Osteocyte (in vitro differentiated cells): ENCODE measurements at regions not wholly inside any gene's neighbourhood (a gene's known extent, or its start where the extent isn't known, plus 50 kb on each side); places are given as distances from the start of the nearest gene placed in this dataset.
A peak's percentile ranks its signal among the peaks of the same experiment; 100 is the strongest.

Experiments used
- DNase-seq: peaks from one replicate; pipeline ENCODE4 v3.0.0; 2021; ENCODE audit warnings: mixed read lengths; ENCODE audit not compliant: unreplicated experiment; ENCODE audit errors: extremely low spot score
- H3K27ac Mint-ChIP-seq: one replicate; pipeline ENCODE4 v1.8.0; 2021; ENCODE audit warnings: mild to moderate bottlenecking, mixed read lengths; ENCODE audit not compliant: unreplicated experiment
- H3K27me3 Mint-ChIP-seq: one replicate; pipeline ENCODE4 v1.8.0; 2021; ENCODE audit warnings: mixed read lengths; ENCODE audit not compliant: unreplicated experiment
- H3K36me3 Mint-ChIP-seq: one replicate; pipeline ENCODE4 v1.8.0; 2021; ENCODE audit warnings: mixed read lengths; ENCODE audit not compliant: unreplicated experiment
- H3K4me1 Mint-ChIP-seq: one replicate; pipeline ENCODE4 v1.8.0; 2021; ENCODE audit warnings: mixed read lengths; ENCODE audit not compliant: unreplicated experiment
- H3K4me3 Mint-ChIP-seq: one replicate; pipeline ENCODE4 v1.8.0; 2021; ENCODE audit warnings: mild to moderate bottlenecking, moderate library complexity, mixed read lengths; ENCODE audit not compliant: unreplicated experiment
- H3K9me3 Mint-ChIP-seq: one replicate; pipeline ENCODE4 v1.8.0; 2021; ENCODE audit warnings: mixed read lengths; ENCODE audit not compliant: unreplicated experiment
- CTCF ChIP-seq: fragments of 200-600 bp; sonication (generic); IDR thresholded peaks from 2 replicates; pipeline ENCODE4 v1.5.0; 2021; ENCODE audit warnings: antibody characterized with exemption, mild to moderate bottlenecking, moderate library complexity

- no peak overlapping the region for H3K27ac Mint-ChIP-seq
- no peaks in the 10 kb centered on the region for H3K9me3 Mint-ChIP-seq
- no peak overlapping the region for H3K4me3 Mint-ChIP-seq
- no peak for DNase-seq
- H3K4me1 Mint-ChIP-seq = peaks cover 52% of the 10 kb centered on the region
- TF ChIP-seq CTCF = no peak
- H3K36me3 Mint-ChIP-seq = no peaks in the 10 kb centered on the region
- H3K27me3 Mint-ChIP-seq = no peaks in the 10 kb centered on the region
Measured at GRCh38 chr11:106461148-106461691, 383.8 kb downstream of the AASDHPPT start.

DNA sequence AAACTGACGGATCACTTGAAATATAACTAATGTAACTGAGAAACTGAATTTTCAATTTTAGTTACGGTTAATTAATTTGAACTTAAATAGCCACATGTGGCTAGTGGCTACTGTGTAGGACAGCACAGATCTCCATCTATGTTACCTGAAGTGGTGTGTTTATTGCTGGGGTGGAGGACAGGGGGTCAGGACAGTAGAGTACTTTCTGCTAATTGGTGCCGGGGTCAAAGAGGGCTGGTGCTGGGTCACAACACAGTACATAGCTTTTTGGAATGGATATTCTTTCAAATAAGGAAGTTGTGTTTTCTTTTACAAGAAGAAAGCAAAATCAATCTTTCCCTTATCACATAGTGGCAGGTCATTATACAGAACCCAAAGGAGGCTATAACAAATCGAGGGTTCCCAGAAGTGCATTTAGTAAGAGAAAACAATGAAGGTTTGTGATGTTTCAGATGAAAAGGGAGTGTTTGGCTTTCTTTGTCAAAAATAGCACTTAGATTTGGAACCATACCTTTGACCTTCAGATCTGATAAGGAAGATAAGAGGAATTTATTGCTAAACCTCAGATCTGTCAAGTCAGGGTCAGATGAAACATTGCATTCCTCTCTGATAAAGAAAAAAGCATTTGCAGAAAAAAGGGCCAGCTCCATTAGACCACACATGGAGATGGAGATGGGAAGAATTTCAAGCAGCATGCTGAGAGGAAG lies 384.5 kb downstream of the AASDHPPT start:
- H3K4me1 Mint-ChIP-seq = peaks cover 58% of the 10 kb centered on the region
- H3K27me3 Mint-ChIP-seq = no peaks in the 10 kb centered on the region
- H3K4me3 Mint-ChIP-seq = no peak overlapping the region
- DNase-seq = no peak
- H3K36me3 Mint-ChIP-seq = no peaks in the 10 kb centered on the region
- TF ChIP-seq CTCF = no peak
- no peak overlapping the region for H3K27ac Mint-ChIP-seq
- H3K9me3 Mint-ChIP-seq = no peaks in the 10 kb centered on the region

DNA sequence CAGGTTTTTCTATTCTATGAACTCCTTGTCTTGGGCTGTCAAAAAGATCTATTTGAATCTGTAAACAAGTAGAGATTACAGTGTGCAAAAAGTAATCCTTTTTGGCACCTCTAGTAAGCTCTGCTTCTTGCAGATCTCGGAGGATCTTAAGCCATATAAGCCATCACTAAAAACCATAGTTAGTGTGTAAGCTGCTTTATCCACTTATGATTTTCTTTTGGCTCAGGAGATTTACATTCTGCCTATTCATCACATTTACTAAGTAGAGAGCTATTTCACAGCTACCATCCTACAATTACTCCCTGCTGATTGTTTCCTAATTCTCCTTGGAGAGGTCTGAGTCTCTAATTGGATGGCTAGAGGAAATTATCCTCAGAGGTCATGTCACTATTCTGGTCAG lies 385.7 kb downstream of the AASDHPPT start:
- TF ChIP-seq CTCF = no peak
- Mint-ChIP-seq H3K4me1 (peaks cover 66% of the 10 kb centered on the region), H3K27me3 (no peaks in the 10 kb centered on the region), H3K4me3 (no peak overlapping the region), H3K9me3 (no peaks in the 10 kb centered on the region), H3K36me3 (no peaks in the 10 kb centered on the region), H3K27ac (peak overlapping the region; percentile 67)
- DNase-seq = no peak

DNA sequence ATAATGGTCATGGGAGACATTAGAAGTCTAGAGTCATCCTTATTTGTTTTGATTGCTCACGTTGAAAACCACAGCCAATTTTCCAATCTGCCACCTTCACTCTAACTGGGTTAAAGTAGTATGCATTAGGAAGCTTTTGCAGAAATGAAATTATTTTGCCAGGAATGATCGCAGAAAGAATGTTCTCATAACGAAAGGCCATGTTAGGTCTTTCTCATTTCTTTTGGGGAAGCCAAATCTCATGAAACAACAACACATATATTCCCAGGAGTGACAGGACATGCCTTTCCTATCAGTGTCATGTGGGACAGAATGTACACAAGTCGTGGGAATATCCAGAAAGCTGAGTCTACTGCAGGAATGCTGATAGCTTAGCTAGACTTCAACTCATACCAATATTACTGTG lies 386.3 kb downstream of the AASDHPPT start:
- no peaks in the 10 kb centered on the region for H3K27me3 Mint-ChIP-seq
- H3K36me3 Mint-ChIP-seq = no peaks in the 10 kb centered on the region
- TF ChIP-seq CTCF = no peak
- DNase-seq = no peak
- peak overlapping the region; percentile 67 for H3K27ac Mint-ChIP-seq
- H3K4me3 Mint-ChIP-seq = peak overlapping the region; percentile 24
- H3K4me1 Mint-ChIP-seq = peaks cover 73% of the 10 kb centered on the region
- no peaks in the 10 kb centered on the region for H3K9me3 Mint-ChIP-seq

DNA sequence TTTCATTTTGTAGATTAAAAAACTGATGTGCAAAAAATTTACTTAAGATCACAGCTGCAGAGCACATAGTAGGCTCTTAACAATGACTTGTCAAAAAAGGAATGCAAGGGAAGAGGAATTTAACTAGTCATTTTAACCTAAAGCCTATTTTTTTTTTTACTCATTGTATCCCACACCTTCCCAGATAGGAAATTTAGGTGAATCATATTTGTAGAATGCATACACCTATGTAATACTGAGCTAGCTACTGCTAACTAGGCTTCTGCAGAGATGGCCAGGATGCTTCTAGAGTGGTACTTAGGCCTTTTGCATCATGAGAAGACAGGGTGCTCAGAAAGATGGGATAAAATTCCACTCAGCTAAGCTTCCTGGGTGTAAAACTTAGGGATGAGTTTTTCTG lies 387.3 kb downstream of the AASDHPPT start:
- Mint-ChIP-seq H3K27me3 (no peaks in the 10 kb centered on the region), H3K4me3 (no peak overlapping the region), H3K4me1 (peaks cover 70% of the 10 kb centered on the region), H3K9me3 (no peaks in the 10 kb centered on the region), H3K36me3 (no peaks in the 10 kb centered on the region), H3K27ac (no peak overlapping the region)
- TF ChIP-seq CTCF = no peak
- no peak for DNase-seq
